K562 (cell line): ENCODE measurements at regions not wholly inside any gene's neighbourhood (a gene's known extent, or its start where the extent isn't known, plus 50 kb on each side); places are given as distances from the start of the nearest gene placed in this dataset.

Experiments used
- DDX20 ChIP-seq: fragments of 450-650 bp; IDR thresholded peaks from 2 replicates; pipeline ENCODE4 v1.6.1; 2016; ENCODE audit warnings: missing genetic modification characterization, low read depth, mild to moderate bottlenecking, missing compliant biosample characterization, moderate library complexity
- EP300 ChIP-seq: IDR thresholded peaks from 2 replicates; pipeline ENCODE4 v1.6.1; 2012; ENCODE audit warnings: low read length, improper control_type of control experiment
- EZH2 ChIP-seq: IDR thresholded peaks from 2 replicates; pipeline ENCODE4 v1.6.1; 2012; ENCODE audit warnings: low read depth, mild to moderate bottlenecking, inconsistent platforms, low read length, borderline replicate concordance
- HMG20A ChIP-seq: fragments of 450-650 bp; formaldehyde crosslinking; conservative IDR thresholded peaks from 2 replicates; pipeline ENCODE4 v1.4.0; 2020; ENCODE audit warnings: mild to moderate bottlenecking, mixed read lengths
- MBD1 ChIP-seq: fragments of 250-450 bp; sonication (Bioruptor Pico); IDR thresholded peaks from 2 replicates; pipeline ENCODE4 v1.8.0; 2022; ENCODE audit warnings: inconsistent platforms
- MXI1 ChIP-seq: IDR thresholded peaks from 2 replicates; pipeline ENCODE4 v1.6.1; 2011; ENCODE audit warnings: low read depth, mild to moderate bottlenecking, improper control_type of control experiment, low read length
- PML ChIP-seq: IDR thresholded peaks from 2 replicates; pipeline ENCODE4 v1.6.1; 2012; ENCODE audit warnings: low read length, inconsistent platforms
- POLR2A ChIP-seq: fragments of 450-650 bp; conservative IDR thresholded peaks from 2 replicates; pipeline ENCODE4 v1.6.1; 2016
- RAD51 ChIP-seq: fragments of 450-650 bp; IDR thresholded peaks from 2 replicates; pipeline ENCODE4 v1.7.1; 2016; ENCODE audit warnings: low read depth, mild to moderate bottlenecking, borderline replicate concordance
- ZNF395 ChIP-seq: fragments of 200-800 bp; sonication (Bioruptor generic); IDR thresholded peaks from 2 replicates; pipeline ENCODE4 v1.6.1; 2017; ENCODE audit warnings: missing genetic modification characterization, missing compliant biosample characterization
- TF ChIP-seq, protein P1 (sequence below), 3 experiments: IDR thresholded peaks in 2 of 3; conservative IDR thresholded peaks in 1 of 3; 2 replicates each; pipeline ENCODE4 v1.5.1; 2011 to 2012; ENCODE audit warnings: low read length in 3 of 3, mild to moderate bottlenecking in 3 of 3, control low read depth in 2 of 3, improper control_type of control experiment in 1 of 3, inconsistent platforms in 1 of 3, low read depth in 1 of 3, mixed read lengths in 1 of 3, moderate library complexity in 1 of 3; ENCODE audit not compliant: insufficient read depth in 2 of 3

GRCh38 chr5:174844971-174845370 is 120.6 kb downstream of the MSX2 start:
- TF ChIP-seq MBD1 (CRISPR knock-in tag) (no peak), DDX20 (no peak), POLR2A (no peak), RAD51 (no peak), EP300 (no peak), HMG20A (CRISPR knock-in tag) (no peak), MXI1 (no peak), EZH2 (no peak), PML (no peak), ZNF395 (CRISPR knock-in tag) (no peak)
- TF ChIP-seq, protein P1, sequence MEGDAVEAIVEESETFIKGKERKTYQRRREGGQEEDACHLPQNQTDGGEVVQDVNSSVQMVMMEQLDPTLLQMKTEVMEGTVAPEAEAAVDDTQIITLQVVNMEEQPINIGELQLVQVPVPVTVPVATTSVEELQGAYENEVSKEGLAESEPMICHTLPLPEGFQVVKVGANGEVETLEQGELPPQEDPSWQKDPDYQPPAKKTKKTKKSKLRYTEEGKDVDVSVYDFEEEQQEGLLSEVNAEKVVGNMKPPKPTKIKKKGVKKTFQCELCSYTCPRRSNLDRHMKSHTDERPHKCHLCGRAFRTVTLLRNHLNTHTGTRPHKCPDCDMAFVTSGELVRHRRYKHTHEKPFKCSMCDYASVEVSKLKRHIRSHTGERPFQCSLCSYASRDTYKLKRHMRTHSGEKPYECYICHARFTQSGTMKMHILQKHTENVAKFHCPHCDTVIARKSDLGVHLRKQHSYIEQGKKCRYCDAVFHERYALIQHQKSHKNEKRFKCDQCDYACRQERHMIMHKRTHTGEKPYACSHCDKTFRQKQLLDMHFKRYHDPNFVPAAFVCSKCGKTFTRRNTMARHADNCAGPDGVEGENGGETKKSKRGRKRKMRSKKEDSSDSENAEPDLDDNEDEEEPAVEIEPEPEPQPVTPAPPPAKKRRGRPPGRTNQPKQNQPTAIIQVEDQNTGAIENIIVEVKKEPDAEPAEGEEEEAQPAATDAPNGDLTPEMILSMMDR (IDR thresholded peaks at IDR 0.05 in 2 of 3, conservative IDR thresholded peaks at IDR 0.05 in 1 of 3; ENCODE audit: insufficient read depth in 2 of 3, low read depth in 1 of 3, low read length in 3 of 3) = no peak
